ENCODE measurements at regions not wholly inside any gene's neighbourhood (a gene's known extent, or its start where the extent isn't known, plus 50 kb on each side); places are given as distances from the start of the nearest gene placed in this dataset.

GRCh38 chr3:103341078-103341606 lies 906.3 kb downstream of the ZPLD1 start:
- TF ChIP-seq, protein P1, sequence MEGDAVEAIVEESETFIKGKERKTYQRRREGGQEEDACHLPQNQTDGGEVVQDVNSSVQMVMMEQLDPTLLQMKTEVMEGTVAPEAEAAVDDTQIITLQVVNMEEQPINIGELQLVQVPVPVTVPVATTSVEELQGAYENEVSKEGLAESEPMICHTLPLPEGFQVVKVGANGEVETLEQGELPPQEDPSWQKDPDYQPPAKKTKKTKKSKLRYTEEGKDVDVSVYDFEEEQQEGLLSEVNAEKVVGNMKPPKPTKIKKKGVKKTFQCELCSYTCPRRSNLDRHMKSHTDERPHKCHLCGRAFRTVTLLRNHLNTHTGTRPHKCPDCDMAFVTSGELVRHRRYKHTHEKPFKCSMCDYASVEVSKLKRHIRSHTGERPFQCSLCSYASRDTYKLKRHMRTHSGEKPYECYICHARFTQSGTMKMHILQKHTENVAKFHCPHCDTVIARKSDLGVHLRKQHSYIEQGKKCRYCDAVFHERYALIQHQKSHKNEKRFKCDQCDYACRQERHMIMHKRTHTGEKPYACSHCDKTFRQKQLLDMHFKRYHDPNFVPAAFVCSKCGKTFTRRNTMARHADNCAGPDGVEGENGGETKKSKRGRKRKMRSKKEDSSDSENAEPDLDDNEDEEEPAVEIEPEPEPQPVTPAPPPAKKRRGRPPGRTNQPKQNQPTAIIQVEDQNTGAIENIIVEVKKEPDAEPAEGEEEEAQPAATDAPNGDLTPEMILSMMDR (IDR thresholded peaks at IDR 0.05), result no peak
- no peak for ATAC-seq (ENCODE audit: low FRiP score)
- DNase-seq (ENCODE audit: low spot score), result no peak

GRCh38 chr3:103342205-103342731 lies 907.5 kb downstream of the ZPLD1 start:
- ATAC-seq (ENCODE audit: low FRiP score), result no peak
- TF ChIP-seq, protein P1 (IDR thresholded peaks at IDR 0.05), result no peak
- no peak for DNase-seq (ENCODE audit: low spot score)

DNA sequence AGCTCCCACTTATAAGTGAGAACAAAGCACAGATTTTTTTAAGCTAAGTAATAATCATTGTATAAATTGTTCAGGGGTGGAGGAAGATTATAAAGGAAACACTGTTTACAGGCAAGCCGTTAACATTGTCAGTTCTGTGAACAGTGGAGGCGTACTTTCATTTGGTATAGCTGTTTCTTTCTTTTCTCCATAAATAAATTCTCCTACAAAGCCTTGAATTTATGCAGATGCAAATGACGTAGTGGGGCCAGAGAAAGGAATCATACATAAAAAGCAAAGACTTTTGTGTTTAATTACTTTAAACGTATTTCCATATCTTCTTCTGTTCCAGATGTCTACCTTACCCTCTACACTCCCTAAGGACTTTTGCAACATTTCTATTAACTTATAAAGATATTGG lies 914.9 kb downstream of the ZPLD1 start:
- TF ChIP-seq, protein P1 (IDR thresholded peaks at IDR 0.05), result no peak
- DNase-seq (ENCODE audit: low spot score), result no peak
- no peak for ATAC-seq (ENCODE audit: low FRiP score)

GRCh38 chr3:103365467-103365866 lies 930.7 kb downstream of the ZPLD1 start:
- DNase-seq (ENCODE audit: low spot score), result no peak
- ATAC-seq (ENCODE audit: low FRiP score), result no peak
- TF ChIP-seq, protein P1 (IDR thresholded peaks at IDR 0.05), result no peak

DNA sequence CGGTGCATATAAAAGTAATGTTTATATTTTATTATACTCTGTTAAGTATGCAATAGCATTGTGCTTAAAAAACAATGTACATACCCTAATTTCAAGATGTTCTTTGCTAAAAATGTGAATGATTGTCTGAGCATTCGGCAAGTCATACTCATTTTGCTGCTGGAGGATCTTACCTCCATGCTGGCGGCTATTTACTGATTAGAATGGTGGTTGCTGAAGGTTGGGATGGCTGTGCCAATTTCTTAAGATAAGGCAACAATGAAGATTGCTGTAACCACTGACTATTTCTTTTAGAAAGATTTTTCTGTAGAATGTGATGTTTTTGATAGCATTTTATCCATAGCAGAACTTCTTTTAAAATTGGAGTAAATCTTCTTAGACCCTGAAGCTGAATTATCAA lies 932.7 kb downstream of the ZPLD1 start:
- ATAC-seq (ENCODE audit: low FRiP score) (no peak), DNase-seq (ENCODE audit: low spot score) (no peak)
- TF ChIP-seq, protein P1 (IDR thresholded peaks at IDR 0.05), result no peak

- TF ChIP-seq, protein P1 (IDR thresholded peaks at IDR 0.05), result no peak
- ATAC-seq (ENCODE audit: low FRiP score) (no peak), DNase-seq (ENCODE audit: low spot score) (no peak)
Measured at GRCh38 chr3:103371411-103371810, 936.6 kb downstream of the ZPLD1 start.

DNA sequence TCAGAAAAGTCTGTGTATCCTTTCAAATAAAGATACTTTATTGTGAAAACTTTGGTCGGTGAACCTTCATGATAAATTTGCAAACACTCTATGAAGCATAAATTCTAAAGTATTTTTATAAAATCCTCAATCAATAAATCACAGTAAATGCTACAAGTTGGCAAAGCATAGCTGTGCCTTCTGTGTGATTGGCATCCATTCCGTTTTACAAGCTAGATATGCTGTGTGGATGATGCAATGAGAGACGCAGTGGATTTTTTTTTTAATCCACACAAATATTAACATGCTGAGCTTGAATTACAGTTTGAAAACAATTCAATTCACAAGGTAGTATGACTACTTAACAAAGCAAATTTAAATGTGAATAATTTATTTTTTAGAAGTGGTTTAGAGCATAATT lies 937.2 kb downstream of the ZPLD1 start:
- ATAC-seq (ENCODE audit: low FRiP score) (no peak), DNase-seq (ENCODE audit: low spot score) (no peak)
- TF ChIP-seq, protein P1 (IDR thresholded peaks at IDR 0.05), result no peak
